ENCODE measurements at regions not wholly inside any gene's neighbourhood (a gene's known extent, or its start where the extent isn't known, plus 50 kb on each side); places are given as distances from the start of the nearest gene placed in this dataset.

- no peak for ATAC-seq (ENCODE audit: low read depth)
- no peak overlapping the region for H3K23ac ChIP-seq (ENCODE audit: low read depth, low read length)
- H2AK5ac ChIP-seq (ENCODE audit: low read depth, low read length), result no peak overlapping the region
- no peaks in the 10 kb centered on the region for H4K20me1 ChIP-seq (ENCODE audit: insufficient read depth, low read length)
- no peak overlapping the region for H3K14ac ChIP-seq (replicated peaks; ENCODE audit: low read depth, low read length)
- H3K18ac ChIP-seq (ENCODE audit: low read depth, low read length), result peak overlapping the region; percentile 36; the same call in 1 of the 2 replicates
- intact Hi-C loops (cut with micrococcal nuclease), result no loop called here
- no peaks in the 10 kb centered on the region for H3K9me3 ChIP-seq (ENCODE audit: control insufficient read depth, insufficient read depth, low read length)
- in situ Hi-C loops (cut with MboI; ENCODE audit: low sequenced_read_pairs), result no loop called here
- H3K4me1 ChIP-seq (ENCODE audit: control insufficient read depth, insufficient read depth, low read length), result no peaks in the 10 kb centered on the region
- ChIA-PET POLR2A (ENCODE audit: unreplicated experiment) (no interaction called here), CTCF (no interaction called here)
- H3K56ac ChIP-seq (ENCODE audit: extremely low read depth, insufficient read depth, low read length), result no peak overlapping the region
- H2BK5ac ChIP-seq (ENCODE audit: low read depth, low read length, poor library complexity, severe bottlenecking), result no peak overlapping the region
- no peak overlapping the region for H3K4me2 ChIP-seq (ENCODE audit: low read depth, low read length)
- H3K9ac ChIP-seq (ENCODE audit: low read depth, low read length), result no peak overlapping the region
- TF ChIP-seq MXI1 (IDR thresholded peaks at IDR 0.05; ENCODE audit: borderline replicate concordance, low read depth, low read length) (no peak), CTCF (conservative IDR thresholded peaks at IDR 0.05; ENCODE audit: low read depth, low read length) (no peak), POLR2A (IDR thresholded peaks at IDR 0.05; ENCODE audit: low read depth, low read length) (no peak), MAZ (IDR thresholded peaks at IDR 0.05; ENCODE audit: borderline replicate concordance, low read depth, low read length) (no peak), RFX5 (IDR thresholded peaks at IDR 0.05; ENCODE audit: low read depth, low read length) (no peak), RAD21 (IDR thresholded peaks at IDR 0.05; ENCODE audit: low read length) (no peak), NFE2L2 (IDR thresholded peaks at IDR 0.05; ENCODE audit: low read depth, low read length) (no peak), RCOR1 (IDR thresholded peaks at IDR 0.05; ENCODE audit: insufficient replicate concordance, low read length) (no peak), BHLHE40 (IDR thresholded peaks at IDR 0.05; ENCODE audit: low read depth, low read length) (no peak), FOS (IDR thresholded peaks at IDR 0.05; ENCODE audit: low read depth, low read length) (no peak), CHD1 (IDR thresholded peaks at IDR 0.05; ENCODE audit: low read depth, low read length) (no peak), ELK1 (IDR thresholded peaks at IDR 0.05; ENCODE audit: borderline replicate concordance, low read depth, low read length) (no peak), MAFK (IDR thresholded peaks at IDR 0.05; ENCODE audit: low read depth, low read length) (no peak), CEBPB (IDR thresholded peaks at IDR 0.05; ENCODE audit: low read depth, low read length) (no peak), USF2 (IDR thresholded peaks at IDR 0.05; ENCODE audit: low read depth, low read length) (no peak)
- no peak overlapping the region for H3K27ac ChIP-seq (ENCODE audit: insufficient read depth, low read length)
- no peak overlapping the region for H2BK120ac ChIP-seq (ENCODE audit: low read depth, low read length)
- no peaks in the 10 kb centered on the region for H3K36me3 ChIP-seq (ENCODE audit: control insufficient read depth, insufficient read depth, low read length)
- H2AK9ac ChIP-seq (replicated peaks; ENCODE audit: low read depth, low read length, poor library complexity), result no peak overlapping the region
- no peaks in the 10 kb centered on the region for H3K79me1 ChIP-seq (ENCODE audit: low read depth in 1 of 2, low read length in 2 of 2)
- peaks cover 11% of the 10 kb centered on the region for H3K27me3 ChIP-seq (ENCODE audit: control insufficient read depth, insufficient read depth, low read length)
- no peak overlapping the region for H2BK20ac ChIP-seq (ENCODE audit: low read depth, low read length)
- H4K8ac ChIP-seq (ENCODE audit: low read depth in 2 of 2, low read length in 2 of 2), result 0 out of 4 replicates have a peak overlapping the region, but pooled peaks of 1 of the 2 experiments have one; percentile 12
- H2AFZ ChIP-seq (replicated peaks; ENCODE audit: low read length, poor library complexity), result no peak overlapping the region
- no peak overlapping the region for H3K4me3 ChIP-seq (ENCODE audit: insufficient read depth, low read depth, low read length)
- no peak for DNase-seq
- H2BK15ac ChIP-seq (ENCODE audit: low read depth, low read length), result no peak overlapping the region
- dilution Hi-C loops (cut with HindIII; ENCODE audit: low sequenced_read_pairs, unreplicated experiment), result no loop called here
- H4K5ac ChIP-seq (ENCODE audit: low read depth, low read length), result no peak overlapping the region
- no CpG with 5 or more reads among the region's 11 CpGs for WGBS, 2 experiments (ENCODE audit: extremely low coverage in 2 of 2, insufficient read length in 1 of 2)
- no peaks in the 10 kb centered on the region for H3K9me1 ChIP-seq (ENCODE audit: insufficient read depth, low read length)
- no peak overlapping the region for H3K4ac ChIP-seq (ENCODE audit: low read depth, low read length)
- no TSS peak for BruUV-seq (replicated peaks)
- no peak overlapping the region for H4K91ac ChIP-seq (ENCODE audit: insufficient read depth, low read depth, low read length)
These were observed 64.6 kb downstream of the CYP26A1 start for GRCh38 chr10:93138113-93138870.

Measured in IMR-90 (cell line).